NCI-H748 (cell line): ENCODE measurements at regions not wholly inside any gene's neighbourhood (a gene's known extent, or its start where the extent isn't known, plus 50 kb on each side); places are given as distances from the start of the nearest gene placed in this dataset.
"Not testable (repeated sequence)": the region's sequence is repeated elsewhere in the genome, so short reads cannot be mapped to it uniquely, and the experiment has no call there.

Source experiments
- DNase-seq: peaks from one replicate; lab custom pipeline; 2025; ENCODE audit not compliant: unreplicated experiment; lab: John Stamatoyannopoulos, UW

GRCh38 chr15:92705764-92706163 lies 50.2 kb upstream of the FAM174B start:
- no peak for DNase-seq

GRCh38 chr15:92706201-92706600 lies 50.6 kb upstream of the FAM174B start:
- DNase-seq = no peak

GRCh38 chr15:92707880-92708551 lies 52.4 kb upstream of the FAM174B start:
- no peak for DNase-seq

- no peak for DNase-seq
Observed at GRCh38 chr15:92708635-92709034, 53.1 kb upstream of the FAM174B start.

- DNase-seq = no peak
Observed at GRCh38 chr15:92709110-92709790, 53.7 kb upstream of the FAM174B start.

- no peak for DNase-seq
Observed at GRCh38 chr15:92711457-92711831, 55.9 kb upstream of the FAM174B start.

GRCh38 chr15:92714077-92714476 lies 58.5 kb upstream of the FAM174B start:
- peak; percentile 63 for DNase-seq

- peak; percentile 84 for DNase-seq
Observed at GRCh38 chr15:92714477-92715401, 59.2 kb upstream of the FAM174B start.

GRCh38 chr15:92715758-92716157 lies 60.2 kb upstream of the FAM174B start:
- no peak for DNase-seq

- no peak for DNase-seq
Observed at GRCh38 chr15:92719021-92719420, 63.4 kb upstream of the FAM174B start.

GRCh38 chr15:92724144-92724543 lies 68.6 kb upstream of the FAM174B start:
- no peak for DNase-seq

- no peak for DNase-seq
Observed at GRCh38 chr15:92725171-92725570, 69.6 kb upstream of the FAM174B start.

- no peak for DNase-seq
Observed at GRCh38 chr15:92728266-92728665, 72.7 kb upstream of the FAM174B start.

GRCh38 chr15:92733090-92733933 lies 77.7 kb upstream of the FAM174B start:
- peak; percentile 86 for DNase-seq

GRCh38 chr15:92733934-92734521 lies 78.5 kb upstream of the FAM174B start:
- DNase-seq = peak; percentile 31

- not testable (repeated sequence) for DNase-seq
Observed at GRCh38 chr15:92739246-92739645, 83.7 kb upstream of the FAM174B start.

GRCh38 chr15:92745845-92746271 lies 90.3 kb upstream of the FAM174B start:
- DNase-seq = no peak

GRCh38 chr15:92747047-92747446 lies 91.5 kb upstream of the FAM174B start:
- DNase-seq = no peak

GRCh38 chr15:92749216-92749615 lies 93.6 kb upstream of the FAM174B start:
- DNase-seq = no peak

GRCh38 chr15:92749946-92750345 lies 94.4 kb upstream of the FAM174B start:
- no peak for DNase-seq
